Keratinocyte (primary cell): ENCODE measurements at regions not wholly inside any gene's neighbourhood (a gene's known extent, or its start where the extent isn't known, plus 50 kb on each side); places are given as distances from the start of the nearest gene placed in this dataset.

Source experiments
- CTCF ChIP-seq, 3 experiments: IDR thresholded peaks in 1 of 3; conservative IDR thresholded peaks in 1 of 3; optimal IDR thresholded peaks in 1 of 3; 2 replicates in 2 of 3; 3 replicates in 1 of 3; pipeline versions ENCODE3 to v1.5.1; 2011; ENCODE audit warnings: low read length in 3 of 3, mild to moderate bottlenecking in 3 of 3, moderate library complexity in 2 of 3, control low read depth in 1 of 3, inconsistent platforms in 1 of 3; ENCODE audit not compliant: insufficient read depth in 2 of 3; ENCODE audit errors: extremely low read depth in 1 of 3
- EZH2 ChIP-seq: IDR thresholded peaks from one replicate; pipeline ENCODE4 v1.6.1; 2012; ENCODE audit warnings: inconsistent platforms, mild to moderate bottlenecking, low read length, moderate library complexity

- TF ChIP-seq CTCF (optimal IDR thresholded peaks at IDR 0.05 in 1 of 3, IDR thresholded peaks at IDR 0.05 in 1 of 3, conservative IDR thresholded peaks at IDR 0.05 in 1 of 3; ENCODE audit: extremely low read depth in 1 of 3, insufficient read depth in 2 of 3, low read length in 3 of 3) (no peak), EZH2 (no peak)
Observed at GRCh38 chr20:10109641-10110040, 74.9 kb downstream of the ANKEF1 start.
